ENCODE measurements at regions not wholly inside any gene's neighbourhood (a gene's known extent, or its start where the extent isn't known, plus 50 kb on each side); places are given as distances from the start of the nearest gene placed in this dataset.

GRCh38 chr13:103277959-103278694 lies 211.9 kb upstream of the SLC10A2 start:
- no peak for TF ChIP-seq CTCF (IDR thresholded peaks at IDR 0.05)
- no peak for TF ChIP-seq POLR2A (IDR thresholded peaks at IDR 0.05)

Measured in right lobe of liver (tissue), 4 donors.